ENCODE measurements at regions not wholly inside any gene's neighbourhood (a gene's known extent, or its start where the extent isn't known, plus 50 kb on each side); places are given as distances from the start of the nearest gene placed in this dataset.

DNA sequence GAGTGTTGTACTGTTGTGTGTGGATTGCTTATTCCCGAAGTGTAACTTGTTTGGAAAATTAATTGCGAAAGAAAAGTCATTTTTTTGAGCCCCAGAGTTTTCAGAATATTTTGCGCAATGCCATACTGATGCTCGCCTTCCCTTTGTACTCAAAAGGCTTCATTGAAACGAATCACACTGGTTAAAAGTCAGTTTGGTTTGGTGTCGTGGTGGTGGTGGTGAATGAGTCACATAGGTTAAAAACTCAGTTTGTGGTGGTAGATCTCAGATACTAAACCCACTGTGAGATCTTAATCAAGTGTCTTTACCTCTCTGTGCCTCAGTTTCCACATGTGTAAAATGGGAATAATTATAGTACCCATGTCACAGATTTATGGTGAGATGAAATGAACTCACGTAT lies 61.1 kb upstream of the IL6 start:
- TF ChIP-seq CTCF (IDR thresholded peaks at IDR 0.05) (no peak), EZH2phosphoT487 (IDR thresholded peaks at IDR 0.05; ENCODE audit: borderline replicate concordance, low read depth) (no peak), JUND (IDR thresholded peaks at IDR 0.05) (no peak), YY1 (IDR thresholded peaks at IDR 0.05; ENCODE audit: low read depth) (no peak), SMC3 (IDR thresholded peaks at IDR 0.05; ENCODE audit: low read depth, low read length) (no peak), ELF1 (IDR thresholded peaks at IDR 0.05) (no peak), TEAD4 (IDR thresholded peaks at IDR 0.05; ENCODE audit: borderline replicate concordance, insufficient read depth) (no peak), EP300 (IDR thresholded peaks at IDR 0.05; ENCODE audit: borderline replicate concordance in 1 of 2, low read depth in 1 of 2, low read length in 1 of 2) (no peak), FOSL2 (IDR thresholded peaks at IDR 0.05; ENCODE audit: borderline replicate concordance, low read depth) (no peak), MAX (IDR thresholded peaks at IDR 0.05; ENCODE audit: low read depth) (no peak), REST (IDR thresholded peaks at IDR 0.05; ENCODE audit: low read depth, low read length) (no peak), RAD21 (IDR thresholded peaks at IDR 0.05; ENCODE audit: low read length) (no peak)
- TF ChIP-seq, protein P1, sequence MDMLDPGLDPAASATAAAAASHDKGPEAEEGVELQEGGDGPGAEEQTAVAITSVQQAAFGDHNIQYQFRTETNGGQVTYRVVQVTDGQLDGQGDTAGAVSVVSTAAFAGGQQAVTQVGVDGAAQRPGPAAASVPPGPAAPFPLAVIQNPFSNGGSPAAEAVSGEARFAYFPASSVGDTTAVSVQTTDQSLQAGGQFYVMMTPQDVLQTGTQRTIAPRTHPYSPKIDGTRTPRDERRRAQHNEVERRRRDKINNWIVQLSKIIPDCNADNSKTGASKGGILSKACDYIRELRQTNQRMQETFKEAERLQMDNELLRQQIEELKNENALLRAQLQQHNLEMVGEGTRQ (IDR thresholded peaks at IDR 0.05; ENCODE audit: borderline replicate concordance, low read depth, low read length), result no peak
- TF ChIP-seq, protein P2, sequence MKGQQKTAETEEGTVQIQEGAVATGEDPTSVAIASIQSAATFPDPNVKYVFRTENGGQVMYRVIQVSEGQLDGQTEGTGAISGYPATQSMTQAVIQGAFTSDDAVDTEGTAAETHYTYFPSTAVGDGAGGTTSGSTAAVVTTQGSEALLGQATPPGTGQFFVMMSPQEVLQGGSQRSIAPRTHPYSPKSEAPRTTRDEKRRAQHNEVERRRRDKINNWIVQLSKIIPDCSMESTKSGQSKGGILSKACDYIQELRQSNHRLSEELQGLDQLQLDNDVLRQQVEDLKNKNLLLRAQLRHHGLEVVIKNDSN (IDR thresholded peaks at IDR 0.05; ENCODE audit: borderline replicate concordance, low read depth), result no peak

Data from SK-N-SH (cell line).